Hippocampal formation (tissue), 2 donors: ENCODE measurements at regions not wholly inside any gene's neighbourhood (a gene's known extent, or its start where the extent isn't known, plus 50 kb on each side); places are given as distances from the start of the nearest gene placed in this dataset.
A peak's percentile ranks its signal among the peaks of the same experiment; 100 is the strongest.

Source experiments
- DNase-seq, 2 donors: peaks; one replicate each; lab custom pipeline; 2025; lab: John Stamatoyannopoulos, UW

DNA sequence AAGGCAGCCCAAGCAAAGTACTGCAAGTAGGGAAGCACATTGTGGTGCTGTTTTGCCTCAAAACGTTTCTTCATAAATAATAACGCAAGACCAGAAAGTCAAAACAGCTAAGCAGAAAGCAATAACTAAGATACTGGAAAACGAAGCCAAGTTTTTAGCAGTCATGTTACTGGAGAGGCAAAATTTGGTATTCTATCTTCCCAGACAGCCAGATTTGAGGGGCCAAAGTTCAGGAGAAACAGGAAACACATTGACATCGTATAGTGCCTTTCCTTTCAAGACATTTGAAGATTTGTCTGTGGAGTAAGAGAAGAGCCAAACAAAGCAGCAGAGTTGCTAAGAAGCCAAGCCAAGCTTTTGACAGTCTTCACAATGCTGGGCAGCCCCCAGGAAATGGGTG is 843.6 kb upstream of the NECTIN3 start:
- no peak for DNase-seq

- no peak for DNase-seq
Measured at GRCh38 chr3:110234831-110235230, 836.8 kb upstream of the NECTIN3 start.

DNA sequence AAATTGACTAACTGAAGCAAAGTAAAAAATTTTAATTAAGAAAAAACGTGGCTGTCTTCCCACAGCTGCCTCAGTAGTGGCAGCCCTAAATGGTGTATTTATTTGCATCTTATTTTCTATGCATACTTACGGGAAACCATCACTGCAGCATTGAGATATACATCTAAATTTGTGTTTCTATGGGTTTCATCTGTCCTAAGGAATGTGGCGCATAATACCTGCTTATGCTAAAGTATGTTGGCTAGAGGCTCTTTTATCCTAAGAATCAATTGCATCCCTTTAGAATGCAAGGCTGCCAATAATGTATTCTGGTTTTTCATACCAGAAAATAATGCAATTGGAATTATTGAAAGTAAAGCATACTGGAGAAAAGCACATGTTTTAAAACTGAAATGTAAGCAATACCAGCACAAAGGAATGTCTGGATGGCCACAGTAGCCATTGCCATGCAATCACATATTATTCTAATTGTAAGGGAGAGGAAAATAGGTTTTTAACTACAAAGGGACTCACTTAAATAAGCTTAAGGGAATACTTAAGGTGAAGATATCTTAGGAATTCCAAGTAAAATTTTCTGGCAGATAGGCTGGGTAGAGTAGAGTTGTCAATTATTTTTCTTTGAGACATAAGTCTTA is 834.5 kb upstream of the NECTIN3 start:
- no peak for DNase-seq

DNA sequence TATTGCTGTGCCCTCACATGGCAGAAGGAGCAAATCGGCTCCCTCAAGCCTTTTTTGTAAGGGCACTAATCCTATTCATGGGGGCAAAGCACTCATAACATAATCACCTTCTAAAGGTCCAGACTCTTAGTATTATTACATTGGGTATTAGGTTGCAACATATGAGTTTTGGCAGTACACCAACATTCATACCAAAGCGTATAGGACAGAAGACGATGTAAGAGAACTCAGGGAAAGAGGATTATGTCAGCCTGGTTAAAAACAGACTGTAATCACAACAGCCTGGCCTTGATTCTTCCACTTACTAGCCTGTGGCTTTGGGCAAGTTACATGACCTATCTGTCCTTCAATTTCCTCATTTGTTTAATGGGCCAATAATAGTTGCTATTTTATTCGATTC is 828.5 kb upstream of the NECTIN3 start:
- DNase-seq, result no peak

DNA sequence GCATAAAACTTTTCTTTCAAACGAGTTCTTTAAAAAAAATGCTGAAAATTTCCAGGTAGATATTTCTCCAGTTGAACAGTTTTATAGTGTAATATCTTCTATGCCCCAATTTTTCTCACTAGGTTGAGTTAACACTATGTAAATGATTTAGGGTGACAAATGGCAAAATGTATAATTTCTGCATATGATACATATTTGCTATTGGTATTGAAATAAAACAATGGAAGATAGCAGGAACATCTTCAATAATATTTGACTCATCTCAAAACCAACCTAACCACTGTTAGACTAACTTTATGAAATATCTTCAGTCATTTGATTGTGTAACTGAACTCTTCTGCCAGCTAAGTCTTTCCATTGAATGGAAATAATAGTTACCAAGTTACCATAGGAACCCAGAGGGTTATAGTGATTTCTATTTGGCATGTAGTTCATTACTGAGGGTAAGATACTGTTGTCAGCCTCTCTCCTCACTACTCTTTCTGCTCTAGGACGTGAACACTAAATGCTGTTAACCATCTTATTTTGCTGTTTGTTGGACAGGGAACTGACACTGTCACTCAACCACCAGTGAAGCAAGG is 824.7 kb upstream of the NECTIN3 start:
- no peak for DNase-seq

DNA sequence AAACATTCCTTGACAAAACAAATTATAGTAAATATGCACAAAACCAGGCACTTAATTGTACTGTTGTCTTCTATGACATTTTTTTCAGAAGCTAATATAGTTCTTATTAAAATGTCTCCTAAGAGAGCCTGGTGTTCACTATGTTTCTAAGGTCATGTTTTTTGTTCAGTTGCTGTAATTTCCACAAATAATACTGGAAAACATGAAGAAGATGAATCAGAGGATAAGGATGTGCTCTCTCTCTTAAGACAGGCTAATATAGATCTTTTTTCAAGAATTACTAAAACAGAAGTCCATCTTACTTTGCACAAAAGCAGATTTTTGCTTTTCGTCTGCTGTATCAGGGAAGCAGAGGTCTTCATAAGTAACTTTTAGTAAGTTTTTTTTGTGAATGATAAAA is 823.0 kb upstream of the NECTIN3 start:
- no peak for DNase-seq

DNA sequence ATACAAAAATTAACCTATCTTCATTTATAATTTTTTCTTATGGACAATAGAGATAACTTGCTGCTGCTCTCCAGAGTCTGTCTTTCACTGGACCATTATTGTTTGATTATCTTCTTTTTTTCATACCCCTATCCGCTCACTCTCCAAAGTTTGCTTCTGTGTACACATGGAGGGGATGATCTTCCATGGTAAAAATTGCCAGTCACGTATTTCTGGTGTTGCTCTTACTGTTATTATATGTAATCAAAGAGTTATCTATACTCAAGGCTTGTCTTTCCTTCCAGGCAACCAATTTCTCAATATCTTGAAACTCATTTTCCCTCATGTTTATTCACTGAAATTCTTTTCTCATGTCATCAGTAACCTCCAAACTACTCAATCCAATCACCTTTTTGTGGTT is 817.8 kb upstream of the NECTIN3 start:
- no peak for DNase-seq

- no peak for DNase-seq
Measured at GRCh38 chr3:110254591-110254990, 817.0 kb upstream of the NECTIN3 start.

- DNase-seq, result no peak
Measured at GRCh38 chr3:110261141-110261540, 810.5 kb upstream of the NECTIN3 start.

- no peak for DNase-seq
Measured at GRCh38 chr3:110262896-110263295, 808.7 kb upstream of the NECTIN3 start.

- DNase-seq, result no peak
Measured at GRCh38 chr3:110265302-110265701, 806.3 kb upstream of the NECTIN3 start.

DNA sequence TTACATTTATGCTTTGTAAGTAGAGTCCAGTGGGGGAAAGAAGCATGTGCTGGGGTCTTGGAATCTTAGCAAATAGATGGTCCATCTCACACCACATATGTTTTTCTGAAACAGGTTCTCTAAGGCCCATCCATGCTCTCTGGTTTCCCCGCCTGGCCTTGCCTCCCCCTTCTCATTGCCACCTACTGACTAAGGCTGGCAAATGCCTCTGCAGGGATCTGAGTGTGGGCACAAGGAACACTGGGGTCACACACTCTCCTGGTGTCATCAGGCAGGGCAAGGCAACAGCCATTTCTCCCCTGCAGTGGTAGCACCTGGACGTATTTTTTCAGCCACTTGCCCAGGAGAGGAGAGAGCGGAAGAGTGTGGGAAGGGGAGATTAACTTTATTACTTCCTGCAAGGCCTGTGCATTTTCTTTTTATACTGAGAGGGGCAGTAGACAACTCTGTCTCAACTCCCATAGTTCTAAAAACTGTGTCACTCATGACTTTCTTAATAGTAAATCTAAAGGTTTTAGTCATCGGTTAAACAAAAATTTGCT is 804.2 kb upstream of the NECTIN3 start:
- DNase-seq, result no peak

DNA sequence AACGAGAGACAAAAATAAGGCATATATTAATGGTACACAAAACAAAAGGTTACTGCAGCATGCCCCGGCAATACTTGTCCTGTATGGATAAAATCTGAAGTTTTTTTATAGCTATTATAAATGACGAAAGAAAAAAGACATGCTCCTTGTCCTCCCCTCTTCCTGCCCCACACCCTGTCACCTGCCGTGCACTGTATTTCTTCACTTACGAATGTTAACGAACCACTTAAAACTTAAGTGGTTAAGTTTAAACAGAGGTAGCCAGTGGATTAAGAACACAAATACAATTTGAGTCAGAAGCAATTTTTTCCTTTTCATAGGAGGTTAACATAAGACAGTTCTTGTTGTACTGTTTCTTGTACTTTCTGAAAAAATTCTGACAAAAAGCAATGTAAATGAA is 799.1 kb upstream of the NECTIN3 start:
- DNase-seq, result no peak

DNA sequence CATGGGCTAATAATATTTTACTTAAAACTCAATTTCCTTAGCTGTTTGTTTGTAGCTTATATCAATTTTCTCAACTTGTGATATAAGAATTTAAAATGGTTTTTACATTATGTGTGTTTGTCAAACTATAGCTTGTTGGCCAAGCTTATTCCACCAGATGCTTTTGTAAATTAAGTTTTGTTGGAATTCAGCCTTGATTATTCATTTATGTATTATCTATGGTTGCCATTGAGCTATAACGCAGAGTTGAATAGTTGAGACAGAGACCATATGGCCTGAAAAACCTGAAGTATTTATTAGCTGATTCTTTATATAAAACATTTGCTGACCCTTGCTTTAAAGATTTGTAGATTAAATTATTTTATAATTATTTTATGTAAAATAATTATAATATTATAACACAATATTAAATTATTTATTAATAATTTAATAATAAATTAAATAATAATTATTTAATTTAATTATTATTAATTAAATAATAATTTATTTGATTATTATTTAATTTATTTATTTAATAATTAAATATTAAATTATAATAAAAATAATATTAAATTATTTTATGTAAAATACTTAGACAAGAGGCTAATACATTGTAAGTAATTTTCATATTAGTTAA is 779.6 kb upstream of the NECTIN3 start:
- DNase-seq, result no peak

DNA sequence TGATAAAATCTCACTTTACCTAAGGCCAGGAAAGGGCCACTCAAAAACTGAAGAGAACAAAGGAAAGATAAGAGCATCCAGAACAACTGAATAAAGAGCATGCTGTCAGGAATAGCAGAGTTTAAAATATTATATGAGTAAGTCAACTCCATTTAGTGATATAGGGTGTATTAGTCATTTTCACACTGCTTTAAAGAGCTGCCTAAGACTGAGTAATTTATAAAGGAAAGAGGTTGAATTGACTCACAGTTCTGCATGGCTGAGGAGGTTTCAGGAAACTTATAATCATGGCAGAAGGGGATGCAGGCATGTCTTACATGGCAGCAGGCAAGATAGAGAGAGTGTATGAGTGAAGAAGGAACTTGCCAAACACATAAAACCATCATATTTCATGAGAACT is 778.0 kb upstream of the NECTIN3 start:
- no peak for DNase-seq

DNA sequence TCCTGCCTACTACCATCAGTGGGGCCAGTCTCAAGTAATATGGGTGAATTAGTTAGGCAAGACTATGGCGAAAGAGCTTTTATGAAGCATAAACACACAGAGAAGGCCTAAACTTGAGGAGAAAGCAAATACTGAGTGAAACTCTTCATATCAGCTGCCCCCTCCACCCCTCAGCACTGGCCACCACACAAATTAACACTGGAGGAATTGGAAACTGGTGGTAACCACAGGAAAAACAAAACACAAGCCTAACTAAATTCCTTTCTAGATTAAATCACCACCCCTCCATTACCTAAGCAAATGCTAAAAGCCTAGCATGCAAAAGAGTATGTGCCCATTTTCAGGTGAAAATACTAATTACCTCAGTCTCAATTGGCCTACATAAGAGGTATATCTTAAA is 774.7 kb upstream of the NECTIN3 start:
- DNase-seq, result no peak

GRCh38 chr3:110301781-110302180 is 769.8 kb upstream of the NECTIN3 start:
- DNase-seq, result no peak

- DNase-seq, result no peak
Measured at GRCh38 chr3:110307065-110307809, 764.4 kb upstream of the NECTIN3 start.

GRCh38 chr3:110311541-110311940 is 760.1 kb upstream of the NECTIN3 start:
- no peak for DNase-seq

DNA sequence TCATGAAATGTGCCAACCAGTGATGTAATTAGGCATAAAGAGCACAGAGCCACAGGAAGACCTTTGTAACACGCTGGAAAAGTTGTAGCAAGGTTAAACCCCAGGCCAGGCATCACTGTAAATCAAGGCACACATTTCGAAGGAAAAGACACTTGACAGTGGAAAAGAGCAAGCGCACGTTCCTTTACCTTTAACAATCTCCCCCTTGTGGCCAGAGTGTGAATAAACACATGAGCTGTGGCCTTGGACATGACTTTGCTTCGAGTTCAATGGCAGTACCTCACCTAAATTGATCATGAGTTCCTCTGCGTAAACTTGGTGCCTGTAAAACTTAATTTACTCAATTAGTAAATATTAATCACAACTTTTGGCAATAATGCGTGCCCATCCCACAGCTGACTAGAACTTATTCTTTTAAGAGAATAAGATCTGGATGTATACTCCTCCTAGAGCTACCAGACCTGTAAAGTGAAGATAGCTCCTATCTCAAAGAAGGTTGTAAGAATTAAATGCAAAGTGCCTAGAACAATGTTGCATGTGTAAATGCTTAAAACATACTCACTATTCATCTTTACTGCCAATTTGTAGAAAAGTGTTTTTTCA is 757.0 kb upstream of the NECTIN3 start:
- DNase-seq, result peak; percentile 1 to 37

DNA sequence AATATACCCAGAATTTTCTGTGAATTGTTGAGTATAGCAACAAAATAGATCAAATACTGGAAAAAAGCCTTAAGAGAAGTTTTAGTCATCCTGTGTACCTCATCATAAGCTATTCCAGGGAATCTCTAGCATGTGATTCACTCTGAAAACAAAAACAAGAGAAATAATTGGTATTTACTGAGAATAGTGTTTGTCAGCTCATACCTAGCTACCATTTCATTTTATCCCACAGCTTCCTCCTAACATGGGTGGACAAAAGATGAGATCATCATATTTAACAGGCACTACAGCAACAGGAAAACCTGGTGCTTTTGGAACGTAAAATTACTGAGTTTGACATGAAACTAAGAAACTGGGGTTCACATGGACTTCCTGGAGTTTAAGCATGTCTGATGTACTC is 753.5 kb upstream of the NECTIN3 start:
- no peak for DNase-seq

DNA sequence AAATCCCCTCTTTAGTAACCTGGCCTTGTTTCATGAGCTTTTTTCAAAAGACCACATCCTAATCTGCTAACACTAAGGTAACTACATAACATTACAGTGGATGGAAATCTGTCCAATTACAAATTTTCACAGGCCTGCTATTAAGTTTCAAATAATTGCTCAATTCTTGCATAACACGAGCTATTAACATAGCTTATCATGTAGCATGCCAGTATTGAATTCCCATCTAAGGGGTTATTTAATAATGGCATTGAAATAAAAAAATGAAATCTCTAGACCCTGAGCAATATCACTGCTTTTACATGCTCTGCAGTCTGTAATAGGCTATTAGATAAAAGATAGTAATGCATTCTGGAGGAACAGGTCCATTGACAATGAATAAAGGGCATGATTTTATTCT is 748.3 kb upstream of the NECTIN3 start:
- no peak for DNase-seq
